ENCODE measurements at regions not wholly inside any gene's neighbourhood (a gene's known extent, or its start where the extent isn't known, plus 50 kb on each side); places are given as distances from the start of the nearest gene placed in this dataset.
A peak's percentile ranks its signal among the peaks of the same experiment; 100 is the strongest.
"Not testable (repeated sequence)": the region's sequence is repeated elsewhere in the genome, so short reads cannot be mapped to it uniquely, and the experiment has no call there.

- DNase-seq: no peak
Measured at GRCh38 chr4:158958489-158959270, 144.2 kb upstream of the RAPGEF2 start.

DNA sequence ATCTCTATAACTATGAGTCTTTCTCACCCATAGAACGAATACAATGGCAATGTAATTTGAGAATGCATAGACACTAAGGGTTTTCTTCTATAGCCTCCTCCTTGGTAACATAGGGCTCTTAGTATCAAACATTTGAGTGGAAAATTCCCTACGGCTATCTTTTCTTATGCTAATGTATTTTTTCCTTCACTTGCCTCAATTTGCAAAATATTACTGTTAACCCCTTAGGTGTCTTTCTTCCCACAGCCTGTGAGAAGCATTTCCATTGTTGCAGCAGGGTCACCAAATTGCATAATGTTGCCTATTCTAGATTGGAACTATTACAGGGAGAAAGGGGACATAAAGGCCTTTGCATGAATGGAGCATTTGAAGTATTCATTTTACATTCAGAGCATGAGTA is 140.5 kb upstream of the RAPGEF2 start:
- DNase-seq: no peak

DNA sequence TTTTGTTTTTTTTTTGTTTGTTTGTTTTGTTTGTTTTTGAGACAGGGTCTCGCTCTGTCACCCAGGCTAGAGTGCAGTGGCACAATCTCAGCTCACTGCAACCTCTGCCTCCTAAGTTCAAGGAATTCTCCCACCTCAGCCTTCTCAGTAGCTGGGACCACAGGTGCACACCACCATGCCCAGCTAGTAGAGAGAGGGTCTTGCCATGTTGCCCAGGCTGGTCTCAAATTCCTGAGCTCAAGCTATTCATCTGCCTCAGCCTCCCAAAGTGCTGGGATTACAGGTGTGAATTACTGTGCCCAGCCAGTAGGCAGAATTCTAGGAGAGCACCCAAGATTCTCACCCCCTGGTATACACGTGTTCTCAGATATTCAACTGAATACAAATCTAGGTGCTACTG is 139.6 kb upstream of the RAPGEF2 start:
- DNase-seq: not testable (repeated sequence)

DNA sequence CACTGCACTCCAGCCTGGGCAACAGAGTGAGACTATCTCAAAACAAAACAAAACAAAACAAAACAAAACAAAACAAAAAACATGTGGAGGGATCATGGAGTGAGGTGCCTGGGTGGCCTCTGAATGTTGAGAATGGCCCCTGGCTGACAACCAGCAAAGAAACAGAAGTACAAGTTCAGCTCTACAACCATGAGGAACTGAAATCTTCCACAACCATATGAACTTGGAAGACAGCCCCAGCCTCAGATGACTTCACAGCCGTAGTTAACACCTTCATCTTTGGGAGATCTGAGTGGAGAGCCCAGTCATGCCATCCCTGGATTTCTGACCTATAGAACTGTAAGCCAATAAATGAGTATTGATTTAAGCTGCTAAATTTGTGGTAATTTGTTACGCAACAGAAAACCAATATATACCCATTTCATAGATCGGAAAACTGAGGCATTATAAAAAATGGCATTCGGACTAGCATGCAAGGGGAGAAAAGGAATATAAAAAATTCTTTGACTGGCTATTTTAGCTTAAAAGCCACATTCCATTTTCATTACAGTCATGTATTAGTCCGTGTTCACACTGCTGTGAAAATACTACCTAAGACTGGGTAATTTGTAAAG is 138.7 kb upstream of the RAPGEF2 start:
- DNase-seq: no peak

DNA sequence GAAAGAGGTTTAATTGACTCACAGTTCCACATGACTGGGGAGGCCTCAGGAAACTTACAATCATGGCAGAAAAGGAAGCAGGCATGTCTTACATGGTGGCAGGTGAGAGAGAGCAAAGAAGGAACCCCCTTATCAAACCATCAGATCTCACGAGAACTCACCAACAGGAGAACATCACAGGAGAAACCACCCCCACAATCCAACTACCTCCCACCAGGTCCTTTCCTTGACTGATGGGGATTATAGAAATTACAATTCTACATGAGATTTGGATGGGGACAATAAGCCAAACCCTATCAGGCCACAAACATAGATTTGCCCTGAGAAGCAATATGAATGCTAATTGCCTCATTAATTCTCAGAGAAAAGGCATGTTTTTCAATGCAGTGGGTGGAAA is 138.2 kb upstream of the RAPGEF2 start:
- no peak for DNase-seq

- no peak for DNase-seq
Measured at GRCh38 chr4:158965226-158965625, 137.7 kb upstream of the RAPGEF2 start.

GRCh38 chr4:158966091-158966490 is 136.8 kb upstream of the RAPGEF2 start:
- DNase-seq: no peak

- no peak for DNase-seq
Measured at GRCh38 chr4:158968961-158969360, 133.9 kb upstream of the RAPGEF2 start.

DNA sequence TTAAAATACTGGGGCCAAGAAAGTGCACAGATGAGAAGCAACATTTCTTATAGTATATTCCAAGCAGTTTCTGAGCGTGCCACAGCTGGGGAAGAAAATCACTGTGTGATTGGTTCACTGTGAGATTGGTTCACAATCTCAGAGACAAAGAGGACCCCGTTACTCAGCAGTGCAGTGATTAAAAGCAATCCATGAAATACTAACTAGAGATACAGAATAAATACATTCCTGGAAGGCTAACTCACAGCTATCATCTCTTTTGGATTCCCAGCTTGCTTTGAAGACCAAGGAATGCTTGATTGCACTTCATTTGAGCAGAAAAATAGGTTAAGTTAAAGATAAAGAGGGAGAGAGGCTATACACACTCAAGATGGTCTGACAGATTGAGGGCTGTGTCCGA is 132.1 kb upstream of the RAPGEF2 start:
- DNase-seq: no peak

DNA sequence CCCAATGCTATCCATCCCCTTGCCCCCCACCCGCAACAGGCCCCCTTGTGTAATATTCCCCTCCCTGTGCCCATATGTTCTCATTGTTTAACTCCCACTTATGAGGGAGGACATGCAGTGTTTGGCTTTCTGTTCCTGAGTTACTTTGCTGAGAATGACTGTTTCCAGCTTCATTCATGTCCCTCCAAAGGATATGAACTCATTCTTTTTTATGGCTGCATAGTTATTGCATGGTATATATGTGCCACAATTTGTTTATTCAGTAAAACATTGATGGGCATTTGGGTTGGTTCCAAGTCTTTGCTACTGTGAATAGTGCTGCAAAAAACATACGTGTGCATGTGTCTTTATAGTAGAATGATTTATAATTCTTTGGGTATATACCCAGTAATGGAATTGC is 128.4 kb upstream of the RAPGEF2 start:
- not testable (repeated sequence) for DNase-seq

DNA sequence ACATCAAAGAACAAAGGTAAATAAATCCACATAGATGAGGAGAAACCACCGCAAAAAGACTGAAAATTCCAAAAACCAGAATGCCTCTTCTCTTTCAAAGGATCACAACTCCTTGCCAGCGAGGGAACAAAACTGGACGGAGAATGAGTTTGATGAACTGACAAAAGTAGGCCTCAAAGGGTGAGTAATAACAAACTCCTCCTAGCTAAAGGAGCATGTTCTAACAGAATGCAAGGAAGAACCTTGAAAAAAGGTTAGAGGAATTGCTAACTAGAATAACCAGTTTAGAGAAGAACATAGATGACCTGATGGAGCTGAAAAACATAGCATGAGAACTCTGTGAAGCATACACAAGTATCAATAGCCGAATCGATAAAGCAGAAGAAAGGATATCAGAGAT is 122.2 kb upstream of the RAPGEF2 start:
- DNase-seq: not testable (repeated sequence)

- DNase-seq: no peak
Measured at GRCh38 chr4:158991534-158992155, 111.2 kb upstream of the RAPGEF2 start.

DNA sequence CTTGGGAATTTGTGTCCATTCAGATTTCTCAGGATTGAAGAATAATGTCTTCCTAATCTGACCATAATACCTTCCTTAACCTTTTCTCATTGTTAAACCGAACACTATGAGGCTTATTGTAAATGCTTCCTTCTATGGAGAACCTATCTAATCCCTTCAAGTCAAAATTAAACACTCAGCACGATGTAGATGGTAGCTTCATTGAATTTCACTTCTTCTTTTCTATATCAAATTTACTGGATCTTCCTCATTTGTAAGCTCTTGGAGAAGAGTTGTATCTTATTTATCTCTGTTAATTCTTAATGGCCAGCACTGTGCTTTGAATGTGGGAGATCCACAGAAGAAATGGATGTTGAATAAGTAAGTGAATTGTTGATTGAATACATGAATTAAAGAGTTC is 109.0 kb upstream of the RAPGEF2 start:
- DNase-seq: peak; percentile 5

- DNase-seq: no peak
Measured at GRCh38 chr4:158995040-158995439, 107.8 kb upstream of the RAPGEF2 start.

DNA sequence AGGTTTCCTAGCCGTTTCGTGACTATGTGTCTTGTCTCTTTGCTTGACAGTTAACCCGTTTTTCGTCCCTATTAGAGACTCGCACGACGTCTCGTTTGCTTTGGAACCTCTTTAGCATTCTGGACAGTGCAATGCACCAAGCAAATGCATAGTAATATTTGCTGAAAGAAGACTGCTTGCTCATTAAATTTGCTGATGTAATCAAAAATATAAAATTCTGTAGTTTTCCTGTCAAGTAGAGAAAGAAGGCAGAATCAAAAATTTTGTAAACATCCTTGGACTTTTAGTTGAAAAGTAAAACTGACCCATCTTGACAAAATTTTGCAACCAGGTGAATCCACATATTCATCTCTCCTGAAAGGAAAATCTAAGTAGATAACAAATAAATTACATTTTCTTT is 106.9 kb upstream of the RAPGEF2 start:
- DNase-seq: no peak

GRCh38 chr4:158996669-158997074 is 106.2 kb upstream of the RAPGEF2 start:
- no peak for DNase-seq

DNA sequence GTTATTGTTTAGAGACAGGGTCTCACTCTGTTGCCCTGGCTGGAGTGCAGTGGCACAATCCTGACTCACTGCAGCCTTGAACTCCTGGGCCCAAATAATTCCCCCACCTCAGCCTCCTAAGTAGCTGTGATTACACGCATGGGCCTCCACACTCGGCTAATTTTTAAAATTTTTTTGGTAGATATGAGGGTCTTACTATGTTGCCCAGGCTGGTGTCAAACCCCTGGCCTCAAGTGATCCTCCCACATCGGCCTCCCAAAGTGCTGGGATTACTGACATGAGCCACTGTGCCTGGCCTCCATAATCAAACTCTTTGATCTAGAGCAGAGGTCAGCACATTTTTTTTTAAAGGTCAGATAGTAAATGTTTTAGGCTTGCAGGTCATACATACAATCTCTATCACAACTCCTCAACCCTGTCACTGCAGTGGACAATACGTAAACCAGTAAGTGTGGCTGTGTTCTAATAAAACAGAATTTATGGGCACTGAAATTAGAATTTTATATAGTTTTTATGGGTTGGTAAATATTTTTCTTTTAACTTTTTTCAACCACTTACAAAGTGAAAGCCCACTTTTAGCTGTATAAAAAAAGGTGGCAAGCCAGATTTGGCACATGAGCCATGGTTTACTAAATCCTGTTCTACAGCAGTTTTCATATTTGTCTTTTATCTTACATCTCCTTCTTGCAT is 105.1 kb upstream of the RAPGEF2 start:
- no peak for DNase-seq

DNA sequence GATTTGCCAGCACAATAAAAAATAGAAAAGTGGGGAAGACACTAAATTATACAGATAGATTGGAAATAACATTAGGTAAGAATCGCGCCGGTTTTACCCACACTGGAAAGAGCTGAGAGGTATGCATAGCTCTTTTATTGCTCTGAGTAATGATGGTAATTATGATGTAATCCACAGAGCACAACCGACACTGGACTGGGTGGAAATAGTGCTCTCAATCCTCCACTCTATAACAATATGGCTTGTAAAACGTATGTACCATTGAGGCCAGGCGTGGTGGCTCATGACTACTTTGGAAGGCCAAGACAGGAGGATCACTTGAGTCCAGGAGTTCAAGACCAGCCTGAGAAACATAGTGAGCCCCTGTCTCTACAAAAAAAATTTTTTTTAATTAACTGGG is 104.3 kb upstream of the RAPGEF2 start:
- no peak for DNase-seq

GRCh38 chr4:158999166-158999682 is 103.7 kb upstream of the RAPGEF2 start:
- DNase-seq: no peak

DNA sequence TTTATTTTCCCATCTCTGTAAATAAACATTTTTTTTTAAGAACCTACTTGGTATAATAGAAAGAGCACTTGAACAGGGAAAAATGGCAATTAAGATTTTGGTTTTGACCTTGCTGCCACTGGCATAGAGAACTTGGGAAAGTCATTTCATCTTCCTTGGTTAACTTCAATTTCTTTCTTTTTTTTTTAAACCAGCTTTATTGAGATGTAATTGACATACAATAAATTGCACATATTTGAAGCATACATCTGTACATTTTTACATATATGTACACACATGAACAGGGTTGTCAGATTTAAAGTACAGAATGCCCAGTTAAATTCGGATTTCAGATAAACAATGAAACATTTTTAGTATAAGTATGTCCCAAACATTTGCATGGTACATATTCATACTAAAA is 103.0 kb upstream of the RAPGEF2 start:
- DNase-seq: no peak

GRCh38 chr4:159002950-159003349 is 99.9 kb upstream of the RAPGEF2 start:
- DNase-seq: no peak

GRCh38 chr4:159003420-159004253 is 99.2 kb upstream of the RAPGEF2 start:
- DNase-seq: no peak

Measured in midbrain (tissue), 1 donor.